ENCODE measurements at regions not wholly inside any gene's neighbourhood (a gene's known extent, or its start where the extent isn't known, plus 50 kb on each side); places are given as distances from the start of the nearest gene placed in this dataset.
"Not testable (repeated sequence)": the region's sequence is repeated elsewhere in the genome, so short reads cannot be mapped to it uniquely, and the experiment has no call there.

DNA sequence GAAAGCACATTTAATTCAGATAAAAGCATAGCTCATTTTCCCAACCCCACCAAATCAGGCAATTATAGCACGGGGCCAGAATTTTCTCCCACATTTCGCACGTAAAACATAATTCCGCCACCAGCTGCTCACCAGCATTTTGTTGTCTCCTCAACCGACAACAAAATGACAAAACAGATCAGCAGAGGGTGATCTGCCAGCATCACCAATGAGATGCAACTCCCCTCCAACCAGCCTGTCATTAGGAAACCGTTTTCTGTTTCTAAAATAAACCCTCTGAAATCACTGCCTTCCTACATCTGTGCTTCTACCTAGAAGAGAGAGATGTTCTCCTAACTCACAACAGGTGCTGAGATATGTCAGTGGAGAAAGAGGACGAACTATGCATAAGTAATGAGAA lies 654.8 kb upstream of the CPEB2 start:
- Histone ChIP-seq H3K4me1 (ENCODE audit: control insufficient read depth in 4 of 4, insufficient read depth in 4 of 4, low read length in 3 of 4) (no peaks in the 10 kb centered on the region), H3K27me3 (ENCODE audit: control insufficient read depth in 4 of 4, insufficient read depth in 4 of 4, low read length in 3 of 4) (peaks cover 0 to under 1% (median 0%) of the 10 kb centered on the region in 4 donors), H3K9ac (ENCODE audit: low read depth in 1 of 2, low read length in 2 of 2) (no peak overlapping the region), H3K36me3 (ENCODE audit: control insufficient read depth in 4 of 4, insufficient read depth in 3 of 4, low read depth in 1 of 4, low read length in 3 of 4) (no peaks in the 10 kb centered on the region), H3K27ac (ENCODE audit: low read depth in 1 of 2, low read length in 2 of 2) (no peak overlapping the region), H3K9me3 (ENCODE audit: control insufficient read depth in 4 of 4, low read length in 3 of 4) (no peaks in the 10 kb centered on the region), H3K4me3 (ENCODE audit: low read depth in 1 of 3, low read length in 3 of 3) (no peak overlapping the region)
- no peak for TF ChIP-seq NR2F2 (IDR thresholded peaks at IDR 0.05)
- TF ChIP-seq GABPA (IDR thresholded peaks at IDR 0.05 in 1 of 2, conservative IDR thresholded peaks at IDR 0.05 in 1 of 2) = no peak
- no peak for TF ChIP-seq HNF4A (conservative IDR thresholded peaks at IDR 0.05)
- DNase-seq (ENCODE audit: low spot score) = no peak
- whole genome bisulfite sequencing = 73% methylated on average over 7 of the region's 7 CpGs

DNA sequence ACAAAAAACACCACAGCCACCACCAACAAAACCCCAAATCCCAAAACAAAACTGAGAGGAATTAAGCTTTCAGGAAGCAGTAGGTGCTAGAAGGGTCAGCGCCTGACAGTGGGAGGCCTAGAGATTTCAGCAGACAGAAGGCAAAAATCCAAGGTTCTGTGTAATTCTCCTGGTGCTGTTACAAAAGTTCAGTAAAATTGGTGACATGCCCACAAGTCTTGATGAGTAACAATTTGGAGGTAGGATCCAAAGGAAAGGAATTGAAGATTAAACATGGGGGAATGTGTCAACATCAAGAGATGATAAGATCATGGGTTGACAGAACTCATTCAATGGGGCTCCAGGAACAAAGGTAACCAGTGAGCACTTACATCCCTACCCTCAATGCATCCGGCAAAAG lies 653.8 kb upstream of the CPEB2 start:
- Histone ChIP-seq H3K27ac (ENCODE audit: low read depth in 1 of 2, low read length in 2 of 2) (no peak overlapping the region), H3K4me3 (ENCODE audit: low read depth in 1 of 3, low read length in 3 of 3) (no peak overlapping the region), H3K4me1 (ENCODE audit: control insufficient read depth in 4 of 4, insufficient read depth in 4 of 4, low read length in 3 of 4) (no peaks in the 10 kb centered on the region), H3K9me3 (ENCODE audit: control insufficient read depth in 4 of 4, low read length in 3 of 4) (no peaks in the 10 kb centered on the region), H3K27me3 (ENCODE audit: control insufficient read depth in 4 of 4, insufficient read depth in 4 of 4, low read length in 3 of 4) (no peaks in the 10 kb centered on the region), H3K36me3 (ENCODE audit: control insufficient read depth in 4 of 4, insufficient read depth in 3 of 4, low read depth in 1 of 4, low read length in 3 of 4) (no peaks in the 10 kb centered on the region), H3K9ac (ENCODE audit: low read depth in 1 of 2, low read length in 2 of 2) (no peak overlapping the region)
- TF ChIP-seq RXRA (IDR thresholded peaks at IDR 0.05) = no peak
- TF ChIP-seq SP1 (IDR thresholded peaks at IDR 0.05) = no peak
- TF ChIP-seq, protein P1, sequence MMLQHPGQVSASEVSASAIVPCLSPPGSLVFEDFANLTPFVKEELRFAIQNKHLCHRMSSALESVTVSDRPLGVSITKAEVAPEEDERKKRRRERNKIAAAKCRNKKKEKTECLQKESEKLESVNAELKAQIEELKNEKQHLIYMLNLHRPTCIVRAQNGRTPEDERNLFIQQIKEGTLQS (IDR thresholded peaks at IDR 0.05) = no peak
- no peak for TF ChIP-seq FOXA2 (IDR thresholded peaks at IDR 0.05)
- TF ChIP-seq GABPA (IDR thresholded peaks at IDR 0.05 in 1 of 2, conservative IDR thresholded peaks at IDR 0.05 in 1 of 2) = no peak
- TF ChIP-seq HNF4A (conservative IDR thresholded peaks at IDR 0.05) = no peak
- no peak for TF ChIP-seq JUND (IDR thresholded peaks at IDR 0.05)
- no peak for TF ChIP-seq EGR1 (IDR thresholded peaks at IDR 0.05; ENCODE audit: low read depth in 2 of 2)
- TF ChIP-seq, protein P2, sequence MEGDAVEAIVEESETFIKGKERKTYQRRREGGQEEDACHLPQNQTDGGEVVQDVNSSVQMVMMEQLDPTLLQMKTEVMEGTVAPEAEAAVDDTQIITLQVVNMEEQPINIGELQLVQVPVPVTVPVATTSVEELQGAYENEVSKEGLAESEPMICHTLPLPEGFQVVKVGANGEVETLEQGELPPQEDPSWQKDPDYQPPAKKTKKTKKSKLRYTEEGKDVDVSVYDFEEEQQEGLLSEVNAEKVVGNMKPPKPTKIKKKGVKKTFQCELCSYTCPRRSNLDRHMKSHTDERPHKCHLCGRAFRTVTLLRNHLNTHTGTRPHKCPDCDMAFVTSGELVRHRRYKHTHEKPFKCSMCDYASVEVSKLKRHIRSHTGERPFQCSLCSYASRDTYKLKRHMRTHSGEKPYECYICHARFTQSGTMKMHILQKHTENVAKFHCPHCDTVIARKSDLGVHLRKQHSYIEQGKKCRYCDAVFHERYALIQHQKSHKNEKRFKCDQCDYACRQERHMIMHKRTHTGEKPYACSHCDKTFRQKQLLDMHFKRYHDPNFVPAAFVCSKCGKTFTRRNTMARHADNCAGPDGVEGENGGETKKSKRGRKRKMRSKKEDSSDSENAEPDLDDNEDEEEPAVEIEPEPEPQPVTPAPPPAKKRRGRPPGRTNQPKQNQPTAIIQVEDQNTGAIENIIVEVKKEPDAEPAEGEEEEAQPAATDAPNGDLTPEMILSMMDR (IDR thresholded peaks at IDR 0.05; ENCODE audit: low read depth, low read length, missing input control) = no peak
- no peak for TF ChIP-seq NR2F2 (IDR thresholded peaks at IDR 0.05)
- TF ChIP-seq FOXA1 (IDR thresholded peaks at IDR 0.05) = no peak
- TF ChIP-seq, protein P3, sequence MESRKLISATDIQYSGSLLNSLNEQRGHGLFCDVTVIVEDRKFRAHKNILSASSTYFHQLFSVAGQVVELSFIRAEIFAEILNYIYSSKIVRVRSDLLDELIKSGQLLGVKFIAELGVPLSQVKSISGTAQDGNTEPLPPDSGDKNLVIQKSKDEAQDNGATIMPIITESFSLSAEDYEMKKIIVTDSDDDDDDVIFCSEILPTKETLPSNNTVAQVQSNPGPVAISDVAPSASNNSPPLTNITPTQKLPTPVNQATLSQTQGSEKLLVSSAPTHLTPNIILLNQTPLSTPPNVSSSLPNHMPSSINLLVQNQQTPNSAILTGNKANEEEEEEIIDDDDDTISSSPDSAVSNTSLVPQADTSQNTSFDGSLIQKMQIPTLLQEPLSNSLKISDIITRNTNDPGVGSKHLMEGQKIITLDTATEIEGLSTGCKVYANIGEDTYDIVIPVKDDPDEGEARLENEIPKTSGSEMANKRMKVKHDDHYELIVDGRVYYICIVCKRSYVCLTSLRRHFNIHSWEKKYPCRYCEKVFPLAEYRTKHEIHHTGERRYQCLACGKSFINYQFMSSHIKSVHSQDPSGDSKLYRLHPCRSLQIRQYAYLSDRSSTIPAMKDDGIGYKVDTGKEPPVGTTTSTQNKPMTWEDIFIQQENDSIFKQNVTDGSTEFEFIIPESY (IDR thresholded peaks at IDR 0.05) = no peak
- no peak for TF ChIP-seq YY1 (IDR thresholded peaks at IDR 0.05)
- TF ChIP-seq, protein P4, sequence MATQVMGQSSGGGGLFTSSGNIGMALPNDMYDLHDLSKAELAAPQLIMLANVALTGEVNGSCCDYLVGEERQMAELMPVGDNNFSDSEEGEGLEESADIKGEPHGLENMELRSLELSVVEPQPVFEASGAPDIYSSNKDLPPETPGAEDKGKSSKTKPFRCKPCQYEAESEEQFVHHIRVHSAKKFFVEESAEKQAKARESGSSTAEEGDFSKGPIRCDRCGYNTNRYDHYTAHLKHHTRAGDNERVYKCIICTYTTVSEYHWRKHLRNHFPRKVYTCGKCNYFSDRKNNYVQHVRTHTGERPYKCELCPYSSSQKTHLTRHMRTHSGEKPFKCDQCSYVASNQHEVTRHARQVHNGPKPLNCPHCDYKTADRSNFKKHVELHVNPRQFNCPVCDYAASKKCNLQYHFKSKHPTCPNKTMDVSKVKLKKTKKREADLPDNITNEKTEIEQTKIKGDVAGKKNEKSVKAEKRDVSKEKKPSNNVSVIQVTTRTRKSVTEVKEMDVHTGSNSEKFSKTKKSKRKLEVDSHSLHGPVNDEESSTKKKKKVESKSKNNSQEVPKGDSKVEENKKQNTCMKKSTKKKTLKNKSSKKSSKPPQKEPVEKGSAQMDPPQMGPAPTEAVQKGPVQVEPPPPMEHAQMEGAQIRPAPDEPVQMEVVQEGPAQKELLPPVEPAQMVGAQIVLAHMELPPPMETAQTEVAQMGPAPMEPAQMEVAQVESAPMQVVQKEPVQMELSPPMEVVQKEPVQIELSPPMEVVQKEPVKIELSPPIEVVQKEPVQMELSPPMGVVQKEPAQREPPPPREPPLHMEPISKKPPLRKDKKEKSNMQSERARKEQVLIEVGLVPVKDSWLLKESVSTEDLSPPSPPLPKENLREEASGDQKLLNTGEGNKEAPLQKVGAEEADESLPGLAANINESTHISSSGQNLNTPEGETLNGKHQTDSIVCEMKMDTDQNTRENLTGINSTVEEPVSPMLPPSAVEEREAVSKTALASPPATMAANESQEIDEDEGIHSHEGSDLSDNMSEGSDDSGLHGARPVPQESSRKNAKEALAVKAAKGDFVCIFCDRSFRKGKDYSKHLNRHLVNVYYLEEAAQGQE (IDR thresholded peaks at IDR 0.05) = no peak
- 79% methylated on average over 2 of the region's 2 CpGs for WGBS
- DNase-seq (ENCODE audit: low spot score) = no peak

DNA sequence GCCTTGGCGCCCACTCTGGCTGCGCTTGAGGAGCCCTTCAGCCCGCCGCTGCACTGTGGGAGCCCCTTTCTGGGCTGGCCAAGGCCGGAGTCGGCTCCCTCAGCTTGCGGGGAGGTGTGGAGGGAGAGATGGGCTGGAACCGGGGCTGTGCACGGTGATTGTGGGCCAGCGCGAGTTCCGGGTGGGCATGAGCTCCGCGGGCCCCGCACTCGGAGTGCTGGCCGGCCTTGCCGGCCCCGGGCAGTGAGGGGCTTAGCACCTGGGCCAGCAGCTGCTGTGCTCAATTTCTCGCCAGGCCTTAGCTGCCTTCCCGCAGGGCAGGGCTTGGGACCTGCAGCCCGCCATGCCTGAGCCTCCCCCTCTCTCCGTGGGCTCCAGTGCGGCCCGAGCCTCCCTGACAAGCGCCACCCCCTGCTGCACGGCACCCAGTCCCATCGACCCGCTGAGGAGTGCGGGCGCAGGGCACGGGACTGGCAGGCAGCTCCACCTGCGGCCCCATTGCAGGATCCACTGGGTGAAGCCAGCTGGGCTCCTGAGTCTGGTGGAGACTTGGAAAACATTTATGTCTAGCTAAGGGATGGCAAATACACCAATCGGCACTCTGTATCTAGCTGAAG lies 643.6 kb upstream of the CPEB2 start:
- not testable (repeated sequence) for H3K27me3 ChIP-seq (ENCODE audit: control insufficient read depth in 4 of 4, insufficient read depth in 4 of 4, low read length in 3 of 4); H3K9me3 ChIP-seq (ENCODE audit: control insufficient read depth in 4 of 4, low read length in 3 of 4); H3K9ac ChIP-seq (ENCODE audit: low read depth in 1 of 2, low read length in 2 of 2); H3K36me3 ChIP-seq (ENCODE audit: control insufficient read depth in 4 of 4, insufficient read depth in 3 of 4, low read depth in 1 of 4, low read length in 3 of 4); H3K4me1 ChIP-seq (ENCODE audit: control insufficient read depth in 4 of 4, insufficient read depth in 4 of 4, low read length in 3 of 4); H3K27ac ChIP-seq (ENCODE audit: low read depth in 1 of 2, low read length in 2 of 2); DNase-seq (ENCODE audit: low spot score); H3K4me3 ChIP-seq (ENCODE audit: low read depth in 1 of 3, low read length in 3 of 3)
- 92% methylated on average over 34 of the region's 34 CpGs for WGBS

Measured in liver (tissue), 8 donors.